Ovary (tissue), 3 donors: ENCODE measurements at regions not wholly inside any gene's neighbourhood (a gene's known extent, or its start where the extent isn't known, plus 50 kb on each side); places are given as distances from the start of the nearest gene placed in this dataset.

Source experiments
- EP300 ChIP-seq: sonication (generic); formaldehyde crosslinking; IDR thresholded peaks from one replicate; pipeline ENCODE4 v1.6.1; 2017; ENCODE audit warnings: antibody characterized with exemption
- POLR2A ChIP-seq: fragments of 450-650 bp; IDR thresholded peaks from one replicate; pipeline ENCODE4 v1.6.1; 2017; ENCODE audit warnings: antibody characterized with exemption, mild to moderate bottlenecking, moderate library complexity
- TF ChIP-seq, protein P1 (sequence below), 3 donors: fragments of 450-650 bp in 2 of 3; fragments of 200-600 bp in 1 of 3; IDR thresholded peaks; one replicate each; pipeline versions ENCODE4 v1.5.1 to v1.8.0; 2016 to 2022; ENCODE audit warnings: antibody characterized with exemption in 3 of 3, mild to moderate bottlenecking in 1 of 3
- donor health status: DM: no; HTN: no; CAD: no.

DNA sequence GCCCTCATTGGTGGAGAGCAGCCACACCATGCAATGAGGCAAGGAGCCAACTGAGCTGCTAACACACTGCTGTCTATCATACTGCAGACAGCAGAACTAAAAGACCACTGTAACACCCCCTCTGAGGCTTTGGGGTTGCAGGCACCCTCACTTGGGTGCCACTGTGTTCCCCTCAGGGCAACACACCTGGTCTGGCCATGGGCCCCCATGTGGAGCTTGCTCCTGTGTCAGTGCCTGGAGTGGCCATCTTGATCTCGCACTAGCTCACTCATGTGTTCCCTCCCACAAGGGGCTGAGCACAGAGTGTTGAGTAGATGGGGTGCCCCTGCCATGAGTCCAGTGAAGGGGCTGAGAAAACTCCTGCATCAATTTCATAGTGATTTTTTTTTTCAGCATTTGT lies 532.4 kb upstream of the FTMT start:
- TF ChIP-seq, protein P1, sequence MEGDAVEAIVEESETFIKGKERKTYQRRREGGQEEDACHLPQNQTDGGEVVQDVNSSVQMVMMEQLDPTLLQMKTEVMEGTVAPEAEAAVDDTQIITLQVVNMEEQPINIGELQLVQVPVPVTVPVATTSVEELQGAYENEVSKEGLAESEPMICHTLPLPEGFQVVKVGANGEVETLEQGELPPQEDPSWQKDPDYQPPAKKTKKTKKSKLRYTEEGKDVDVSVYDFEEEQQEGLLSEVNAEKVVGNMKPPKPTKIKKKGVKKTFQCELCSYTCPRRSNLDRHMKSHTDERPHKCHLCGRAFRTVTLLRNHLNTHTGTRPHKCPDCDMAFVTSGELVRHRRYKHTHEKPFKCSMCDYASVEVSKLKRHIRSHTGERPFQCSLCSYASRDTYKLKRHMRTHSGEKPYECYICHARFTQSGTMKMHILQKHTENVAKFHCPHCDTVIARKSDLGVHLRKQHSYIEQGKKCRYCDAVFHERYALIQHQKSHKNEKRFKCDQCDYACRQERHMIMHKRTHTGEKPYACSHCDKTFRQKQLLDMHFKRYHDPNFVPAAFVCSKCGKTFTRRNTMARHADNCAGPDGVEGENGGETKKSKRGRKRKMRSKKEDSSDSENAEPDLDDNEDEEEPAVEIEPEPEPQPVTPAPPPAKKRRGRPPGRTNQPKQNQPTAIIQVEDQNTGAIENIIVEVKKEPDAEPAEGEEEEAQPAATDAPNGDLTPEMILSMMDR (IDR thresholded peaks at IDR 0.05) = no peak
- TF ChIP-seq POLR2A = no peak
- TF ChIP-seq EP300 = no peak
